ENCODE measurements at regions not wholly inside any gene's neighbourhood (a gene's known extent, or its start where the extent isn't known, plus 50 kb on each side); places are given as distances from the start of the nearest gene placed in this dataset.
A peak's percentile ranks its signal among the peaks of the same experiment; 100 is the strongest.

DNA sequence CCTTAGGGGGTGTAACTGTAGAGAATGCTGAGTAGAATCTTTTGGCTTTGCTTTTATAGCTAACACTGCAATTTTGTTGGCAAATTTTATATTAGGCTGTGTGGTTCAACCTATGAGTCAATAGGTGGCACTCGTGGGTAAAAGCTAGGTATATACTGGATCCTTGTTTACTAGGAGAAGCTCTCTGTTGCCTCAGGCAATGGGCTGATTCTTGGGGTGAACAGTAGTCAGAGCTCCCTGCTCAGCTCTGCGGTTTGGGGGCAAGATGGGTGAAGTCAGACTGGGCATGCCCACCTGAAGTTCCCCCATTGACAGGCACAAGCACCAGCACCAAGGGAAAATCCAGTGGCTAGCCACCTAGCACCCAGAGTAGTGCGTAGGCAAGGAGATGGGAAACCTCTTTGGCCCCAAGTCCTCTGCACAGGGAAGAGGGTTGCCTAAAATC, 238.7 kb downstream of the FAM181B start:
- Mint-ChIP-seq H3K27ac (no peak overlapping the region), H3K36me3 (ENCODE audit: insufficient read depth) (no peaks in the 10 kb centered on the region), H3K4me1 (ENCODE audit: low read depth) (no peaks in the 10 kb centered on the region), H3K4me3 (ENCODE audit: low read depth) (no peak overlapping the region), H3K9me3 (ENCODE audit: low read depth) (peaks cover 6% of the 10 kb centered on the region), H3K27me3 (no peaks in the 10 kb centered on the region)
- DNase-seq (ENCODE audit: low spot score, unreplicated experiment), result no peak
- TF ChIP-seq, protein P1, sequence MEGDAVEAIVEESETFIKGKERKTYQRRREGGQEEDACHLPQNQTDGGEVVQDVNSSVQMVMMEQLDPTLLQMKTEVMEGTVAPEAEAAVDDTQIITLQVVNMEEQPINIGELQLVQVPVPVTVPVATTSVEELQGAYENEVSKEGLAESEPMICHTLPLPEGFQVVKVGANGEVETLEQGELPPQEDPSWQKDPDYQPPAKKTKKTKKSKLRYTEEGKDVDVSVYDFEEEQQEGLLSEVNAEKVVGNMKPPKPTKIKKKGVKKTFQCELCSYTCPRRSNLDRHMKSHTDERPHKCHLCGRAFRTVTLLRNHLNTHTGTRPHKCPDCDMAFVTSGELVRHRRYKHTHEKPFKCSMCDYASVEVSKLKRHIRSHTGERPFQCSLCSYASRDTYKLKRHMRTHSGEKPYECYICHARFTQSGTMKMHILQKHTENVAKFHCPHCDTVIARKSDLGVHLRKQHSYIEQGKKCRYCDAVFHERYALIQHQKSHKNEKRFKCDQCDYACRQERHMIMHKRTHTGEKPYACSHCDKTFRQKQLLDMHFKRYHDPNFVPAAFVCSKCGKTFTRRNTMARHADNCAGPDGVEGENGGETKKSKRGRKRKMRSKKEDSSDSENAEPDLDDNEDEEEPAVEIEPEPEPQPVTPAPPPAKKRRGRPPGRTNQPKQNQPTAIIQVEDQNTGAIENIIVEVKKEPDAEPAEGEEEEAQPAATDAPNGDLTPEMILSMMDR (IDR thresholded peaks at IDR 0.05; ENCODE audit: unreplicated experiment), result peak; percentile 60

DNA sequence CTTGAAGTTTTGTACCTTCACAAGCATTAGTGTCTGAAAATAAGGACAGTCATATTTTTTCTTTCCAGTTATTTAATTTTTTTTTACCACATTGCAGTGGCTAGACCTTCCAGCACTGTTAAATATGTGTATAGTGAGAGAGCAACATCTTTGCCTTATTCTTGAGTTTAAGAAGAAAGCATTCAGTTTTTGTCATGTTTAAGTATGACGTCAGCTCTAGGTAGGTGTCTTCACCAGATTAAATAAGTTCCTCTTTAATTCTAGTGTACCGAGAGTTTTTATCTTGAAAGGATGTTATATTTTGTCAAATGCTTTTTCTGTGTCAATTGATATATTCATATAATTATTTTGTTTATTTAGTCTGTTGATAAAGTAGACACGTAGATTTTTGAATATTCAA, 258.8 kb downstream of the FAM181B start:
- no peaks in the 10 kb centered on the region for H3K27me3 Mint-ChIP-seq
- H3K4me1 Mint-ChIP-seq (ENCODE audit: low read depth), result peaks cover 2% of the 10 kb centered on the region
- TF ChIP-seq, protein P1 (IDR thresholded peaks at IDR 0.05; ENCODE audit: unreplicated experiment), result no peak
- H3K27ac Mint-ChIP-seq, result no peak overlapping the region
- no peaks in the 10 kb centered on the region for H3K9me3 Mint-ChIP-seq (ENCODE audit: low read depth)
- H3K4me3 Mint-ChIP-seq (ENCODE audit: low read depth), result no peak overlapping the region
- DNase-seq (ENCODE audit: low spot score, unreplicated experiment), result no peak
- no peaks in the 10 kb centered on the region for H3K36me3 Mint-ChIP-seq (ENCODE audit: insufficient read depth)

DNA sequence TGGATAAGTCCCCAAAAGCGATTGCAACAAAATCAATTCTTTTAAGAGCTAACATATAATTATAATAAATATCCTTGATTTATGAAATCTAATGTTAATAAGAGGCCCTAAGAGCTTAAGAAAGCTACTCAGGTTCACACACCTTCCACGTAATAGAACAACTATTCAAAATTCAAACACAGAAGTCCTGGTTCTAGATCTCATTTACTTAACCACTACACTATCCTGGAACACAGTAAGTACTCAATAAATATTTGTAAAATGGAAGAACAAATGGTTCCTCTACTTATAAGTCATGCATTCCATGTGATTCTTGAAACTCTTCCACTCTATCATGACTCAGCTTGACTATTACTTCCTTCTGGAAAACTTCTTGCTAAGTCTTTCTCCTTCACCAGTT, 268.2 kb downstream of the FAM181B start:
- TF ChIP-seq, protein P1 (IDR thresholded peaks at IDR 0.05; ENCODE audit: unreplicated experiment), result no peak
- Mint-ChIP-seq H3K27me3 (peaks cover 7% of the 10 kb centered on the region), H3K9me3 (ENCODE audit: low read depth) (no peaks in the 10 kb centered on the region), H3K27ac (no peak overlapping the region), H3K36me3 (ENCODE audit: insufficient read depth) (no peaks in the 10 kb centered on the region), H3K4me3 (ENCODE audit: low read depth) (no peak overlapping the region), H3K4me1 (ENCODE audit: low read depth) (no peaks in the 10 kb centered on the region)
- no peak for DNase-seq (ENCODE audit: low spot score, unreplicated experiment)

DNA sequence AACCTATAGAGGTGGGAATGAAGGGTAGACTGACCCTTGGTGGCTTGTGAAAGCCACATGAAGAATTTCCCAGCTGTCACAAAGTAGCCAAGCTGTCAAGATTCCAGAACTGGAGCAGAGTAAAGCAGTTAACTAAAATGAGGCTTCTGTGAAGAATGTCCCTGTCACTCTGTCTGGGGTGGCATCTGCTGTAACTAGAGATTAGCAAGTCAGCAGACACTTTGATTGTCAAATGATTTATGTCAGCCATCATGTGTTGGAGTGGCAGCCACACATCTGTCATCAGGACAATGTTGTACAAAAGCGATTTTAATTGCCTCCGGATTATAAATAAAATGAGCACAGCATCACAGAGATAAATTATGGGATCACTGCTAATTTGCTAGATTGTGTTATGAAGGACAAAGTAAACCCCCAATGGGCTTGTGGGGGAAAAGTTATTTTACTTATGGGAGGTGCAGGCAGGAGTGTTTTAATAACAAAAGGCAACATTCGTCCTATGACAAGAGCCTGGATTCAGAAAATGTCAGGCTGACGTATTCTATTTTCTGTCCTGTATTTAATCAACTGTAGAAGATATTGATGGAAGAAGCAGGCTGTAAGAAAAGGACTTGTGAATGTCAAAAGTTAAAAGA, 270.9 kb downstream of the FAM181B start:
- H3K27me3 Mint-ChIP-seq, result peaks cover 7% of the 10 kb centered on the region
- H3K36me3 Mint-ChIP-seq (ENCODE audit: insufficient read depth), result no peaks in the 10 kb centered on the region
- H3K4me1 Mint-ChIP-seq (ENCODE audit: low read depth), result no peaks in the 10 kb centered on the region
- TF ChIP-seq, protein P1 (IDR thresholded peaks at IDR 0.05; ENCODE audit: unreplicated experiment), result no peak
- H3K9me3 Mint-ChIP-seq (ENCODE audit: low read depth), result no peaks in the 10 kb centered on the region
- H3K27ac Mint-ChIP-seq, result no peak overlapping the region
- no peak overlapping the region for H3K4me3 Mint-ChIP-seq (ENCODE audit: low read depth)
- no peak for DNase-seq (ENCODE audit: low spot score, unreplicated experiment)

DNA sequence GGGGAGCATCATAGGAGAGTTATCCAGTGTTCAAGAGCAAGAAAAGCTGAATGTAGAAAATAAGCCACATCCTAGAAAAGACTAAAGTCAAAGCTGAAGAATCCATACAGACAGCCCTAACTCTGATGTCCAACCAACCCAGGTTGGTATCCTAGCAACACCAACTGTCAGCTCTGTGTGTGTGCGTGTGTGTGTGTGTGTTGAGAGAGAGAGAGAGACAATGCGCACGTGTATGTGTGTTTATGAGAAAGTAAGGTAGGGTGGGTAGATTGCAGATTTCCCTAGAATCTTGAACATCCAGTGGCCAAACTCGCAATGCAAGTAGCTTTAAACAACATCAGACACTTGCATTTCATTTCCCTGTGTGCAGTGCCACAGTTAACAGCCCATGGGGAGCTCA, 274.9 kb downstream of the FAM181B start:
- Mint-ChIP-seq H3K4me3 (ENCODE audit: low read depth) (no peak overlapping the region), H3K36me3 (ENCODE audit: insufficient read depth) (no peaks in the 10 kb centered on the region), H3K4me1 (ENCODE audit: low read depth) (no peaks in the 10 kb centered on the region), H3K9me3 (ENCODE audit: low read depth) (no peaks in the 10 kb centered on the region), H3K27ac (no peak overlapping the region), H3K27me3 (peaks cover 4% of the 10 kb centered on the region)
- TF ChIP-seq, protein P1 (IDR thresholded peaks at IDR 0.05; ENCODE audit: unreplicated experiment), result no peak
- no peak for DNase-seq (ENCODE audit: low spot score, unreplicated experiment)

Measured in progenitor cell of endocrine pancreas (in vitro differentiated cells).